HG03060 (cell line): ENCODE measurements at regions not wholly inside any gene's neighbourhood (a gene's known extent, or its start where the extent isn't known, plus 50 kb on each side); places are given as distances from the start of the nearest gene placed in this dataset.
"Not testable (repeated sequence)": the region's sequence is repeated elsewhere in the genome, so short reads cannot be mapped to it uniquely, and the experiment has no call there.

Source experiments
- ATAC-seq: cut with Tn5 transposase; IDR thresholded peaks from one replicate; pipeline ENCODE4 v1.9.1; 2021; ENCODE audit warnings: low read depth, moderate number of reproducible peaks; ENCODE audit not compliant: unreplicated experiment

DNA sequence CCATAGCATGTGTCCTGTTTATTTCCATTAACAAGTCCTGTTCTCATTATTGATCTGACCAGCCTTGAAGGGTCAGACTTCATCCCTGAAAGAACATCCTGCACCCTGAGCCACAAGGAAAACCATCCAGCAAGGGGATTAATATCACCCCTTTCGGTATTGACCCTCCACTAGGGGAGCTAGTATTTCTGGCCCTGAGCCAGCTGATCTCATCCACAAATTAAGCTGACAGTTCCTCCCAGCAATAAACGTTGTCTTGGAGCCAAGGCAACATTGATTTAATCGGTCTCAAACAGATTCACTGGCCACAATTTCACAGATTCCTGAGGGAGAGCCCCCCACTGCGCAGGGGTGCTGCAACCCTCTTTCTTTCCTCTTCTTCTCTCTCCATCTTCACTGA is 353.1 kb upstream of the FANCL start:
- no peak for ATAC-seq

GRCh38 chr2:58586178-58586577 is 345.1 kb upstream of the FANCL start:
- not testable (repeated sequence) for ATAC-seq

- ATAC-seq = no peak
Measured at GRCh38 chr2:58585233-58585632, 344.1 kb upstream of the FANCL start.

DNA sequence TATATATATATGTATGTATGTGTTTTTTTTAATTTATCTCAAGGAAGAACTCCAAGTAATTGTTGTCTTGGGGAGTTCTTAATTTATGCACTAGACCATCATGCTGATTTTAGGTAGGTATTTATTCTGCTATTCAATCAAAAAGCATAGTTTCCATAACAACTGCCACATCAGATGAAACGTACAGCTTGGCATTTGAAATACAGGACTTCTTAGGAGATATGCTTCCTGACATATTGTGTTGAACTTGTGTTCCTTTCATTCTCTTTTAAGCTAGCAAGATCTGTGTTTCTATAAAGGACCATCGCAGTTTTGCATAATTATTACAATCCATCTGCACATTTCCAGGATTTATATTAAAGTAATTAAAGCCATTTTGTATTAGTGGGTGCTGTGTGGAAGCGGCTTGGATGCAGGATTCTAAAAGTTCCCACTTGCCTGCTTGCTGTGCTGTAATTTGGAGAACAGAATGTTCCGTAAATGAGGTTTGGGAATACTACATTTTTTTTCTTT is 343.5 kb upstream of the FANCL start:
- no peak for ATAC-seq

- ATAC-seq = no peak
Measured at GRCh38 chr2:58578276-58578675, 337.2 kb upstream of the FANCL start.

GRCh38 chr2:58574873-58575272 is 333.7 kb upstream of the FANCL start:
- ATAC-seq = no peak

GRCh38 chr2:58572731-58573130 is 331.6 kb upstream of the FANCL start:
- no peak for ATAC-seq

GRCh38 chr2:58571181-58571852 is 330.2 kb upstream of the FANCL start:
- ATAC-seq = no peak

DNA sequence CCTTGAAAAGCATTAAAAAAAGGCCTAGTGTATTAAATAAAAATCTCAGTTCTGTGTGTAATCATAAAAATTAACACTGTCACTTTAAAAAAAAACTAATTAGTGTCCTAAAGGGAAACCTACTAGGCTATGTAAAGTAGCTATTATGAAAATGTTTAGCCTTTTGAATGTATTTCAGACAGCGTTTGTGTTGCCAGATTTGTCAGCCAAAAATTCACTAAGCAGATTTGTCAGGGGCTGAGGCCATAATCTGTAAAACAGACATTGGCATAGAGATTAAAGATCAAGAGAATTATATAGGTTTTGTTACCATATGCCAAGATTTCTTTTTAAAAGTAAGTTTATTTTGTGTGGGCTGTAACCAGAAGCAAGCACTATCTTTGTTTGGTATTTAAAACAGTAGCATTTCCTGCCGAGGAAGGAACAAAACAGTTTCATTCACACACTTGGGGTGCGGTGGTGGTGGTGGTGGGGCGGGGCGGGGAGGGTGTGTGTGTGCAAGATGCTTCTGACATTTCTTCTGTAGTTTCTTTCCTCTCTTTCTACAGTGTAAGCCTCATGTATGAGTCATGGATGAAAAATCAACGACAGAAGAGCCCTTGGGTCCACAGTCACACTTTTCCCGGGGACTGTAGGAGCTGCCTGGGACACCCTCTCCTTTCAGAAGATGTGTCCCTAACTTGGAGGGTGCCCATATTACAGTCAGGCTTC is 328.5 kb upstream of the FANCL start:
- no peak for ATAC-seq

DNA sequence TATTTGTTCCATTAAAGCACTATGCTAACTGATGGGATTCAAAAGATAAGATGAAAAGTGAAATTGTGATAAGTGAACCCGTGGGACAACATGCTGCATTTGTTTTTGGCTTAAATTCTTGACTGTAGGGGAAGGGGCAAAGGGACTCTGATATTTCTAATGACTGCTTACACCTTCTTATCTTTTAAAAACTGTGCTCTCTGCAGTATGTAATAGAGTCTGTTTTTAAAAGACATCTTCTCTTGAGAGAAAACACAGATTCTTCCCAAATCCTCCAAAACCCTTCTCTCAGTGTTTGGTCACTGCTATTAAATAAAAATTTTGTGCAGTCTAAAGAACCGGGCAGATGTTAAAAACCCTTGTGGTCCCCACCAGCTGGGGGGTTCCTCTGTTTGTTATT is 327.8 kb upstream of the FANCL start:
- ATAC-seq = no peak

GRCh38 chr2:58562276-58562675 is 321.2 kb upstream of the FANCL start:
- ATAC-seq = no peak

DNA sequence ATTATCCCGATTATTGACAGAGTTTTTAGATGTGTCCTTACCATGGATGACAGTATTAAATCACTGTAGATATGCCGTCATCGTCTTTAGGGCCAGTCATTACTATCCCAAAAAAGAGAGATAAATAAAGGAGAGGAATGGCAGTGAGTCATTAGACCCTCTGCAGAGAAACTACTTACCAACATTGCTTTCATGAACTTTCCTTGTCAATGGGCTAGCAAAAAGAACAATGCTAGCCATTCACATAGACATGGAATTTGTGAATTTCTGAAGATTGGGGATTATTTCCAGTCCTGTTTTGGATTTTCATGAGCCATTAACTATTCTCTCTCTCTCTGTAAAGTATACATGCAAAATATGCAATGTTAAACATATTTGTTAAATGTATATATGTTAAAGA is 319.4 kb upstream of the FANCL start:
- no peak for ATAC-seq

DNA sequence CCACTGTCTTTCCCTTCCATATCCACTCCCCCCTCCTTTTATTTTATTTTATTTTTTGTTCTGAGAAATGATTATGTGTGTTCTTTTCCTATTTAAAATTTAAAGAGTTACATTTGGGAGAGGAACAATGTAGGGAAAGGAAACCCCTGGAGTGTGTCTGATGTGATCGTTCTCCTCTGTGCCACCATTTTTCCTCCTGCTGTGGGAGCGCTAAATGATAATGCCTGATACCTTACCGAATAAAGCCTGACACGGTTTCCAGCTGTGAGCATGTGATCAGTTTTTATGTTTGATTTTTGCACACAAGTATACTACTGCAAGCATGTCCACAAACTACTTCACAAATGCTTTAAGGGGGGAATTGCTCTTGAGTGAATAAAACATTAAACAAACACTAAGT is 317.8 kb upstream of the FANCL start:
- no peak for ATAC-seq

DNA sequence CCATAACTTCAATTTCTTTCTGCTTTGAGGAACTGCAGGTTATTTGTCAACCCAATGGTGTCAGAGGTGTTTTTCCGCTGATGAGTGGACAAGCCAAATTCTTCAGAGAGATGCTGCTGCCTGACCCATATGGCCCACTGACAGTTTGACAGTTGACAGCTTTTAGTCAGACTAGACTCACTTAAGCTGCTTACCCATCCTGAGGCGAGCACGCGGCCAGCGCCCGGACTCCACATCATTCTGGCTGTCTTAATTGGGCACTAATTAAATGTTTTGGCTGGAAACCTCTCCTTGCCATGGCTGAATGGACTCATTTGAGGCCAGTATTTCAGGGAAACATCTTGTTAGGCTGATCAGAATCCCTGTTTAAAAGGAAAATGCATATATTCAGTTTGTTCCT is 316.1 kb upstream of the FANCL start:
- ATAC-seq = no peak

GRCh38 chr2:58553937-58554336 is 312.8 kb upstream of the FANCL start:
- ATAC-seq = no peak

DNA sequence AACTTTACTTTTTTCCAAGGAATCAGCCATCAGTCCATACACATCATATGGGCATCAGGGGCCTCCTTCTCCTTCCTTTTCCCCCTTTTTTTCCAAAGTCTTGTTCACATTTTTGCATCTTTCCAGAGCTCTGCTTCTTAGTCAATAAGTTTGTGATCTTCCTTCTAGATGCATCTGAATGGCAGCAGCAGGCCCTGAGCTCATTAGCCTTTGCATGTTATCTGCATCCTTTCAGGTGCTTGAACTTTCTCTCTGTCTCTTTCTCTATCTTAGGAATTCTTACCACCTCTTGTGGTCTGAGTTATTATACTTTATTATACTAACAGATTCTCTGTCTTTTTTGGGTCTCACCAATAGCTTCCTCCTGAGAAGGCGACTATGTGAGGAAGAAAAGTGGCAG is 312.4 kb upstream of the FANCL start:
- ATAC-seq = no peak

GRCh38 chr2:58545300-58546280 is 304.5 kb upstream of the FANCL start:
- no peak for ATAC-seq

- no peak for ATAC-seq
Measured at GRCh38 chr2:58543442-58543841, 302.3 kb upstream of the FANCL start.

DNA sequence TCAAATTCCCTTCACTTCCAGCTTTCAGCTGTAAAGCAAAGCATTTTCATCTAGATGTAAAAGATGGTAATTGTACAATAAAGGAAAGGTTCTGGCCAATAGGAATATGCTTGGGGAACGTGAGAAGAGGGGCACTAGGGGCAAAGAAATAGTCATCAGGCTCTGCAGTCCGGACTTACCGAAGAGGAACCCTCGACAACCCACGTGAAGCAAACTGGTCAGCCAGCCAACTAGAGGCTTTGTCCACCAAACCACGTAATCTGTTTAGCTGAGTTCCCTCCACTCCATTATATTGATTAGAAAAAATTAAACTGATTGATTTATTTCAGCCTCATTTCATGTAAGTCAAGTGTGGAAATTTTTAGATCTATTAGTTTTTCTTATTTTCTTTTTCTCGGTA is 300.4 kb upstream of the FANCL start:
- no peak for ATAC-seq

DNA sequence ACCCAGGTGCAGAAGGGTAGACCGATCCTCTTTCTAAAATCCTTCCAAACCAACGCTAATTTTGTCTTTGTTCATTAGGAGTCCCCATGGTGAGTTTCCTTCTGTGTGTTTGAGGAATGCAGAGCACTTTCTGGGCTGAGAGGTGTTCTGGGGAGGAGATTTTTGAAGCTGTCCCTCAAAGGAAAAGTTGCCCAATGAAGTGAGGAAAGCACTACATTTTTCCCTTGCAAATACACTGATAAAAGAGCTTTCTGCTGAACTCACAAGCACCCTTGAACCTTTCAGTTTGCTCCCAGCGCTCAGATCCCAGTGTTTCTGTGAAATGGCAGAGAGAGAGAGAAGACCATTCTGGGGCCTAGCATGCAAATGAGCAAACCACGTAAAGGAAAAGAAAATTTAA is 299.6 kb upstream of the FANCL start:
- ATAC-seq = no peak

DNA sequence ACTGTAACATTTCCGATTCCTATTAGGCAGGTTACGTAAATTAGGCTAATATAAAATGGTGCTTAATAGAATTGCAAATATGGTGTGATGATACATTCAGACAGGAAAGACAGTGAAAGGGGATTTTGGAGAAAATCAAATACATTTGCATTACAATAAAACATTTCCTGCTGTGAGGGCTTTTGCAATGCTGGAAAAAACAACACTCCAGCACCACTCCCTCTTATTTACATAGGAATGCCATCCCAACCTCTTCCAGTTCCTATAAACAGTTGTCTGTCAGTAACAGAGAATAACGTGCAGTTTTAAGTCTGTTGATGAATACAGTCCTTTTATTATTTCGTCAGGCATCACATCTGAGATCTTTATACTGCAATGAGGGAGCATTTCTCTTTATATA is 298.8 kb upstream of the FANCL start:
- no peak for ATAC-seq
